ENCODE measurements at regions not wholly inside any gene's neighbourhood (a gene's known extent, or its start where the extent isn't known, plus 50 kb on each side); places are given as distances from the start of the nearest gene placed in this dataset.

- peaks cover 0 to 2% of the 10 kb centered on the region in 2 donors for H3K4me1 ChIP-seq (ENCODE audit: control insufficient read depth in 1 of 2, insufficient read depth in 2 of 2, low read length in 2 of 2)
- Mint-ChIP-seq H3K4me3 (no peak overlapping the region), H3K27ac (peak overlapping the region in 1 of 7 donors; percentile 41), H3K36me3 (no peaks in the 10 kb centered on the region), H3K9me3 (no peaks in the 10 kb centered on the region), H3K27me3 (ENCODE audit: low read depth in 3 of 3) (peaks cover 2% of the 10 kb centered on the region in 3 donors), H3K4me1 (peaks cover 13% of the 10 kb centered on the region)
- no peak overlapping the region for H3K4me3 ChIP-seq (replicated peaks in 1 of 3; ENCODE audit: low read depth in 2 of 3, low read length in 3 of 3)
- 71% methylated on average over 1 of the region's 7 CpGs for WGBS (ENCODE audit: insufficient coverage)
- H2AFZ ChIP-seq (ENCODE audit: insufficient read depth, low read depth, low read length, poor library complexity, severe bottlenecking), result no peak overlapping the region
- no peaks in the 10 kb centered on the region for H3K27me3 ChIP-seq (ENCODE audit: control insufficient read depth in 2 of 2, insufficient read depth in 2 of 2, low read length in 2 of 2)
- no peaks in the 10 kb centered on the region for H3K9me3 ChIP-seq (replicated peaks in 1 of 2; ENCODE audit: control insufficient read depth in 1 of 2, insufficient read depth in 1 of 2, low read length in 2 of 2)
- no peaks in the 10 kb centered on the region for H3K79me2 ChIP-seq (ENCODE audit: insufficient read depth, low read length)
- H3K27ac ChIP-seq (ENCODE audit: low read depth in 1 of 2, low read length in 2 of 2), result no peak overlapping the region
- intact Hi-C loops (cut with micrococcal nuclease), result no loop called here
- TF ChIP-seq, protein P1, sequence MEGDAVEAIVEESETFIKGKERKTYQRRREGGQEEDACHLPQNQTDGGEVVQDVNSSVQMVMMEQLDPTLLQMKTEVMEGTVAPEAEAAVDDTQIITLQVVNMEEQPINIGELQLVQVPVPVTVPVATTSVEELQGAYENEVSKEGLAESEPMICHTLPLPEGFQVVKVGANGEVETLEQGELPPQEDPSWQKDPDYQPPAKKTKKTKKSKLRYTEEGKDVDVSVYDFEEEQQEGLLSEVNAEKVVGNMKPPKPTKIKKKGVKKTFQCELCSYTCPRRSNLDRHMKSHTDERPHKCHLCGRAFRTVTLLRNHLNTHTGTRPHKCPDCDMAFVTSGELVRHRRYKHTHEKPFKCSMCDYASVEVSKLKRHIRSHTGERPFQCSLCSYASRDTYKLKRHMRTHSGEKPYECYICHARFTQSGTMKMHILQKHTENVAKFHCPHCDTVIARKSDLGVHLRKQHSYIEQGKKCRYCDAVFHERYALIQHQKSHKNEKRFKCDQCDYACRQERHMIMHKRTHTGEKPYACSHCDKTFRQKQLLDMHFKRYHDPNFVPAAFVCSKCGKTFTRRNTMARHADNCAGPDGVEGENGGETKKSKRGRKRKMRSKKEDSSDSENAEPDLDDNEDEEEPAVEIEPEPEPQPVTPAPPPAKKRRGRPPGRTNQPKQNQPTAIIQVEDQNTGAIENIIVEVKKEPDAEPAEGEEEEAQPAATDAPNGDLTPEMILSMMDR (IDR thresholded peaks at IDR 0.05), result no peak
- H3K4me2 ChIP-seq (replicated peaks; ENCODE audit: extremely low read depth, low read length, poor library complexity, severe bottlenecking), result no peak overlapping the region
- no peak overlapping the region for H3K9ac ChIP-seq (ENCODE audit: insufficient read depth, low read length, poor library complexity, severe bottlenecking)
- no peaks in the 10 kb centered on the region for H3K36me3 ChIP-seq (replicated peaks in 1 of 2; ENCODE audit: control insufficient read depth in 1 of 2, insufficient read depth in 2 of 2, low read length in 2 of 2)
- no peaks in the 10 kb centered on the region for H4K20me1 ChIP-seq (ENCODE audit: insufficient read depth, low read length)
- DNase-seq, result no peak
These were observed 142.0 kb downstream of the PTPN20 start for GRCh38 chr10:47053081-47053798.

GRCh38 chr10:47054974-47055373, 143.7 kb downstream of the PTPN20 start:
- intact Hi-C loops (cut with micrococcal nuclease), result no loop called here
- H3K27ac ChIP-seq (ENCODE audit: low read depth in 1 of 2, low read length in 2 of 2), result no peak overlapping the region
- WGBS (ENCODE audit: insufficient coverage), result 90% methylated on average over 1 of the region's 2 CpGs

More at GRCh38 chr10:47054974-47055373, 143.7 kb downstream of the PTPN20 start:
- no peaks in the 10 kb centered on the region for H3K9me3 ChIP-seq (replicated peaks in 1 of 2; ENCODE audit: control insufficient read depth in 1 of 2, insufficient read depth in 1 of 2, low read length in 2 of 2)
- H3K9me3 Mint-ChIP-seq, result no peaks in the 10 kb centered on the region
- H3K27me3 Mint-ChIP-seq (ENCODE audit: low read depth in 3 of 3), result peaks cover 2 to 4% (median 3%) of the 10 kb centered on the region in 3 donors
- H4K20me1 ChIP-seq (ENCODE audit: insufficient read depth, low read length), result no peaks in the 10 kb centered on the region
- no peak overlapping the region for H2AFZ ChIP-seq (ENCODE audit: insufficient read depth, low read depth, low read length, poor library complexity, severe bottlenecking)
- no peaks in the 10 kb centered on the region for H3K36me3 Mint-ChIP-seq
- H3K36me3 ChIP-seq (replicated peaks in 1 of 2; ENCODE audit: control insufficient read depth in 1 of 2, insufficient read depth in 2 of 2, low read length in 2 of 2), result no peaks in the 10 kb centered on the region
- no peak overlapping the region for H3K4me2 ChIP-seq (replicated peaks; ENCODE audit: extremely low read depth, low read length, poor library complexity, severe bottlenecking)
- no peaks in the 10 kb centered on the region for H3K27me3 ChIP-seq (ENCODE audit: control insufficient read depth in 2 of 2, insufficient read depth in 2 of 2, low read length in 2 of 2)
- peaks cover 9% of the 10 kb centered on the region for H3K4me1 Mint-ChIP-seq
- no peak overlapping the region for H3K4me3 ChIP-seq (replicated peaks in 1 of 3; ENCODE audit: low read depth in 2 of 3, low read length in 3 of 3)
- no peaks in the 10 kb centered on the region for H3K4me1 ChIP-seq (ENCODE audit: control insufficient read depth in 1 of 2, insufficient read depth in 2 of 2, low read length in 2 of 2)
- no peaks in the 10 kb centered on the region for H3K79me2 ChIP-seq (ENCODE audit: insufficient read depth, low read length)
- H3K27ac Mint-ChIP-seq, result peak overlapping the region in 1 of 7 donors; percentile 54
- no peak overlapping the region for H3K4me3 Mint-ChIP-seq
- no peak for DNase-seq
- H3K9ac ChIP-seq (ENCODE audit: insufficient read depth, low read length, poor library complexity, severe bottlenecking), result no peak overlapping the region
- TF ChIP-seq, protein P1 (IDR thresholded peaks at IDR 0.05), result no peak
